ENCODE measurements at regions not wholly inside any gene's neighbourhood (a gene's known extent, or its start where the extent isn't known, plus 50 kb on each side); places are given as distances from the start of the nearest gene placed in this dataset.

DNA sequence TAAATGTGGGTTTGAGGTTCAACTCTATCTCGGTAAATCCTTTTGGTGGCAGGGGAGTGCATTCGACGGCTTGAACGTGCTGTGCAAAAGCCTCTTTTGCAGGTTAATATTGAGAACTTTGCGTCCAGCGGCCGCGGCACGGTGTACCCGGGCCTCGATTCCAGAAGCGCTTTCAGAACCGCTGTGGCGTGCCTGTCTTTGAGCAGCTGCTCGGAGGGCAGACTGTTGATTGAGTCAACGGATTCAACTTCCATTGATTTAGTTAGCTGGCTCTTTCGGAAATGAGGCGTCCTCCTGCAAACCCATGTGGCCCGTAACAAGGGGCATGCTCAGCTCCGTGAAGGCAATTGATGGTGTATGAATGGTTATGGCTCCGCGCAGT is 1247.8 kb downstream of the BRD1 start (continued):
- TF ChIP-seq, protein P1, sequence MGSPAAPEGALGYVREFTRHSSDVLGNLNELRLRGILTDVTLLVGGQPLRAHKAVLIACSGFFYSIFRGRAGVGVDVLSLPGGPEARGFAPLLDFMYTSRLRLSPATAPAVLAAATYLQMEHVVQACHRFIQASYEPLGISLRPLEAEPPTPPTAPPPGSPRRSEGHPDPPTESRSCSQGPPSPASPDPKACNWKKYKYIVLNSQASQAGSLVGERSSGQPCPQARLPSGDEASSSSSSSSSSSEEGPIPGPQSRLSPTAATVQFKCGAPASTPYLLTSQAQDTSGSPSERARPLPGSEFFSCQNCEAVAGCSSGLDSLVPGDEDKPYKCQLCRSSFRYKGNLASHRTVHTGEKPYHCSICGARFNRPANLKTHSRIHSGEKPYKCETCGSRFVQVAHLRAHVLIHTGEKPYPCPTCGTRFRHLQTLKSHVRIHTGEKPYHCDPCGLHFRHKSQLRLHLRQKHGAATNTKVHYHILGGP (tag by site-specific recombination; IDR thresholded peaks at IDR 0.05), result no peak
- no peak for TF ChIP-seq ZNF223 (tag by site-specific recombination; IDR thresholded peaks at IDR 0.05)

DNA sequence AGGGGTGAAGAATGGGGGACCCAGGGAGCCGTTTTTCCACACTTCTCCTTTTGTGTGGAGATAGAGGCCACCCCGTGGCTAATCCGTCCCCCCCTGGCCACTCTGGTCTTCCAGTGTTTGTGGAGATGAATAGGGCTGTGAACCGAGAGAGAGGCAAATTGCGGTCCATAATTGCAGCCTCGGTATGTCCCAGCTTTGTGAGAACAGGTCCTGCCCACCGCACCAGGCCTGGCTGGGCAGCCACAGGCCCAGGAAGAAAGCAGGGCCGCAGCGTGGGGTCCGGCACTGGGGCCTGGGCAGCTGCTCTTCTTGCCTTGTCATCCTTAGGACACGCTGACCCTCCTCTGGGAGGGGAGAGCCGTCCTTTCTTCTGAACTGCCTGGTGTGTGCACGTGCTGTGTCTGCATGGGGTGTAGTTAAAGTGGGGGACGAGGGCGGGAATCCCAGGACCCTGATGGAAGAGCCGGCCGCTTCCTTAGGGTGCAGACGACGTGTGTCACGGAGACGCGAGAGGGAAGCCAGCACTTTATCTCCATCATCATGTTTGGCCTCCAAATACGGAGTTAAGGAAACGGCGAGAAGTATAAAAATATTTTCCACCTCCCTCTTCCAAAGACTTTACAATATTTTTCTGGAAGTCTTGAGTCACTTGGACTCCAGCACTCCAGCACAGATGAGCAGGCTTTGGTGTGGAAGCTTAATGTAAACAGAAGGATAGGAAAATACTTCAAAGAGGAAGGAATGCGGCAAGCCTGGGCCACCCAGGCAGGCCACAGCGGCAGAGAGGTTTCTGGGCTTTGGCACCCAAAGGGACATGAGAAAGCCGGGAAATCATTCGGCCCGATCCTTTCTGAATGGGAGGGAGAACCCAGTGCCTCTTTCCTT is 1248.4 kb downstream of the BRD1 start:
- H3K4me1 ChIP-seq (ENCODE audit: control insufficient read depth, insufficient read depth, low read length), result no peaks in the 10 kb centered on the region
- peaks cover 0 to 5% of the 10 kb centered on the region in 2 experiments; a peak in 1 of 3 replicates for H3K36me3 ChIP-seq (ENCODE audit: control insufficient read depth in 2 of 2, insufficient read depth in 1 of 2, low read length in 2 of 2)
- H3K27ac ChIP-seq (ENCODE audit: extremely low read depth, low read depth, low read length), result no peak overlapping the region
- CTCF ChIA-PET, result no interaction called here
- no peaks in the 10 kb centered on the region for H3K9me3 ChIP-seq (ENCODE audit: control insufficient read depth, insufficient read depth, low read depth, low read length)
- H3K4me3 ChIP-seq (ENCODE audit: low read depth, low read length), result no peak overlapping the region
- POLR2A ChIA-PET, result no interaction called here
- TF ChIP-seq, protein P2, sequence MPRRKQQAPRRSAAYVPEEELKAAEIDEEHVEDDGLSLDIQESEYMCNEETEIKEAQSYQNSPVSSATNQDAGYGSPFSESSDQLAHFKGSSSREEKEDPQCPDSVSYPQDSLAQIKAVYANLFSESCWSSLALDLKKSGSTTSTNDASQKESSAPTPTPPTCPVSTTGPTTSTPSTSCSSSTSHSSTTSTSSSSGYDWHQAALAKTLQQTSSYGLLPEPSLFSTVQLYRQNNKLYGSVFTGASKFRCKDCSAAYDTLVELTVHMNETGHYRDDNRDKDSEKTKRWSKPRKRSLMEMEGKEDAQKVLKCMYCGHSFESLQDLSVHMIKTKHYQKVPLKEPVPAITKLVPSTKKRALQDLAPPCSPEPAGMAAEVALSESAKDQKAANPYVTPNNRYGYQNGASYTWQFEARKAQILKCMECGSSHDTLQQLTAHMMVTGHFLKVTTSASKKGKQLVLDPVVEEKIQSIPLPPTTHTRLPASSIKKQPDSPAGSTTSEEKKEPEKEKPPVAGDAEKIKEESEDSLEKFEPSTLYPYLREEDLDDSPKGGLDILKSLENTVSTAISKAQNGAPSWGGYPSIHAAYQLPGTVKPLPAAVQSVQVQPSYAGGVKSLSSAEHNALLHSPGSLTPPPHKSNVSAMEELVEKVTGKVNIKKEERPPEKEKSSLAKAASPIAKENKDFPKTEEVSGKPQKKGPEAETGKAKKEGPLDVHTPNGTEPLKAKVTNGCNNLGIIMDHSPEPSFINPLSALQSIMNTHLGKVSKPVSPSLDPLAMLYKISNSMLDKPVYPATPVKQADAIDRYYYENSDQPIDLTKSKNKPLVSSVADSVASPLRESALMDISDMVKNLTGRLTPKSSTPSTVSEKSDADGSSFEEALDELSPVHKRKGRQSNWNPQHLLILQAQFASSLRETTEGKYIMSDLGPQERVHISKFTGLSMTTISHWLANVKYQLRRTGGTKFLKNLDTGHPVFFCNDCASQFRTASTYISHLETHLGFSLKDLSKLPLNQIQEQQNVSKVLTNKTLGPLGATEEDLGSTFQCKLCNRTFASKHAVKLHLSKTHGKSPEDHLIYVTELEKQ (tag by site-specific recombination; IDR thresholded peaks at IDR 0.05; ENCODE audit: borderline replicate concordance), result no peak
- TF ChIP-seq HOXC10 (CRISPR knock-in tag; IDR thresholded peaks at IDR 0.05) (no peak), ZNF341 (tag by site-specific recombination; IDR thresholded peaks at IDR 0.05; ENCODE audit: low read depth) (no peak), KLF1 (tag by site-specific recombination; IDR thresholded peaks at IDR 0.05) (no peak), ZNF214 (tag by site-specific recombination; IDR thresholded peaks at IDR 0.05; ENCODE audit: borderline replicate concordance) (no peak), ZSCAN30 (tag by site-specific recombination; IDR thresholded peaks at IDR 0.05) (no peak), ZNF354C (tag by site-specific recombination; IDR thresholded peaks at IDR 0.05; ENCODE audit: borderline replicate concordance, low read depth) (no peak)
- TF ChIP-seq, protein P3, sequence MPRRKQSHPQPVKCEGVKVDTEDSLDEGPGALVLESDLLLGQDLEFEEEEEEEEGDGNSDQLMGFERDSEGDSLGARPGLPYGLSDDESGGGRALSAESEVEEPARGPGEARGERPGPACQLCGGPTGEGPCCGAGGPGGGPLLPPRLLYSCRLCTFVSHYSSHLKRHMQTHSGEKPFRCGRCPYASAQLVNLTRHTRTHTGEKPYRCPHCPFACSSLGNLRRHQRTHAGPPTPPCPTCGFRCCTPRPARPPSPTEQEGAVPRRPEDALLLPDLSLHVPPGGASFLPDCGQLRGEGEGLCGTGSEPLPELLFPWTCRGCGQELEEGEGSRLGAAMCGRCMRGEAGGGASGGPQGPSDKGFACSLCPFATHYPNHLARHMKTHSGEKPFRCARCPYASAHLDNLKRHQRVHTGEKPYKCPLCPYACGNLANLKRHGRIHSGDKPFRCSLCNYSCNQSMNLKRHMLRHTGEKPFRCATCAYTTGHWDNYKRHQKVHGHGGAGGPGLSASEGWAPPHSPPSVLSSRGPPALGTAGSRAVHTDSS (tag by site-specific recombination; IDR thresholded peaks at IDR 0.05), result no peak
- TF ChIP-seq, protein P4, sequence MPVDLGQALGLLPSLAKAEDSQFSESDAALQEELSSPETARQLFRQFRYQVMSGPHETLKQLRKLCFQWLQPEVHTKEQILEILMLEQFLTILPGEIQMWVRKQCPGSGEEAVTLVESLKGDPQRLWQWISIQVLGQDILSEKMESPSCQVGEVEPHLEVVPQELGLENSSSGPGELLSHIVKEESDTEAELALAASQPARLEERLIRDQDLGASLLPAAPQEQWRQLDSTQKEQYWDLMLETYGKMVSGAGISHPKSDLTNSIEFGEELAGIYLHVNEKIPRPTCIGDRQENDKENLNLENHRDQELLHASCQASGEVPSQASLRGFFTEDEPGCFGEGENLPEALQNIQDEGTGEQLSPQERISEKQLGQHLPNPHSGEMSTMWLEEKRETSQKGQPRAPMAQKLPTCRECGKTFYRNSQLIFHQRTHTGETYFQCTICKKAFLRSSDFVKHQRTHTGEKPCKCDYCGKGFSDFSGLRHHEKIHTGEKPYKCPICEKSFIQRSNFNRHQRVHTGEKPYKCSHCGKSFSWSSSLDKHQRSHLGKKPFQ (tag by site-specific recombination; IDR thresholded peaks at IDR 0.05), result no peak

DNA sequence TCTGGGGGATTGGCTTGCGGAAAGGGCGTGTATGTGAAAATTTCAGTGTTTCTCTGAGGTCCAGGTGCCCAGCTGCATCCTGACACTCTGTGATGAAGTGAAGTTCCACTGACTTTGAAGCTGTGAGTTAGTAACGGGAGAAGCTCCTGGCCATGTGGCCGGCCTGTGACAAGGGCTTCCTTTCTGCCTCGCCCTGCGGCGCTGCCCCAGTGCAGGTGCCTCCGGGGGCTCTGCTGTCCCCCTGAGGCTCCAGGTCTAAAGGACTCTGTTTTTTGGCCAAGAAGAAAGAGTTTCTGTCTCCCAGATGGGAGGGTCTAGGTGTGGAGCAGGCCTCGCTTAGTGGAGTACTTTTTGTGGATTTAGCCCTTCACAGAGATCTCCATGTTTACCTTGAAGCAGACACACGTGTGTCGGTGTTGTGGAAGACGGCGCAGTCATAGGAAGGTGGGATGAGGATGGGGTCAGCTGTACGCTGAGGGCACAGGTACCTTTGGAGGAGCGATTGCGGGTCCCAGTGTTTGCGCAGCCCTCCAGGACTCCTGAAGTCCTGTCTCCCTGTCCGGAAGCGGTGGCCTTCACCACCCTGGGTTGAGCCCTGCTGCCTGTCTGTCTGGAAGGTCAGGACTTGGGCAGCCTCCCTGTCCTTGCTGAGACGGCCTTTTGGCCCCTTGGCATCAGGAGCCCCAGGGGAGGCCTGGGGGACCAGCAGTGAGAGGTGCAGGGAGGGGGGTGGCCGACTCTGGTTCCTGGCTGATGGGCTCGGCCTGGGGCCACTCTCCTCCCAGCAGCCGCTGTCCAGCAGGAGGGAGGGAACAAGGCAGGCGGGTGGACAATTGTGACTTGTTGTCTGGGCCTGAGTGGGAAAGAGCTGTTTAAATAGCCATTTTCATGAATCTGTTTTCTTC is 1249.3 kb downstream of the BRD1 start:
- Histone ChIP-seq H3K27ac (ENCODE audit: extremely low read depth, low read depth, low read length) (no peak overlapping the region), H3K9me3 (ENCODE audit: control insufficient read depth, insufficient read depth, low read depth, low read length) (no peaks in the 10 kb centered on the region), H3K36me3 (ENCODE audit: control insufficient read depth in 2 of 2, insufficient read depth in 1 of 2, low read length in 2 of 2) (no peaks in the 10 kb centered on the region; a peak in 1 of 3 replicates), H3K4me3 (ENCODE audit: low read depth, low read length) (no peak overlapping the region), H3K4me1 (ENCODE audit: control insufficient read depth, insufficient read depth, low read length) (no peaks in the 10 kb centered on the region)
- CTCF ChIA-PET, result interaction anchor here (0.6 kb wide), 1 partner anchor 1449 kb away, joined by 3 read pairs; no protein-coding TSS in a partner anchor
- POLR2A ChIA-PET, result no interaction called here
- no peak for TF ChIP-seq ZNF585B (tag by site-specific recombination; IDR thresholded peaks at IDR 0.05)
- no peak for TF ChIP-seq SCRT2 (tag by site-specific recombination; IDR thresholded peaks at IDR 0.05)
- TF ChIP-seq OVOL3 (tag by site-specific recombination; IDR thresholded peaks at IDR 0.05), result no peak
- no peak for TF ChIP-seq ZNF776 (tag by site-specific recombination; IDR thresholded peaks at IDR 0.05; ENCODE audit: borderline replicate concordance)
- no peak for TF ChIP-seq ZNF175 (tag by site-specific recombination; IDR thresholded peaks at IDR 0.05)
- TF ChIP-seq ZNF416 (tag by site-specific recombination; IDR thresholded peaks at IDR 0.05), result no peak
- TF ChIP-seq GLI2 (tag by site-specific recombination; IDR thresholded peaks at IDR 0.05; ENCODE audit: borderline replicate concordance, low read depth), result no peak
- TF ChIP-seq BCL11B (tag by site-specific recombination; IDR thresholded peaks at IDR 0.05; ENCODE audit: low read depth), result no peak
- TF ChIP-seq ZNF792 (tag by site-specific recombination; IDR thresholded peaks at IDR 0.05), result no peak
- no peak for TF ChIP-seq ZNF658 (tag by site-specific recombination; IDR thresholded peaks at IDR 0.05)
- no peak for TF ChIP-seq ZBTB21 (tag by site-specific recombination; IDR thresholded peaks at IDR 0.05)
- no peak for TF ChIP-seq ZNF423 (tag by site-specific recombination; IDR thresholded peaks at IDR 0.05)
- TF ChIP-seq ZNF112 (tag by site-specific recombination; IDR thresholded peaks at IDR 0.05), result no peak
